Suprapubic skin (tissue), 3 donors: ENCODE measurements at regions not wholly inside any gene's neighbourhood (a gene's known extent, or its start where the extent isn't known, plus 50 kb on each side); places are given as distances from the start of the nearest gene placed in this dataset.

Experiments
- CTCF ChIP-seq, 2 donors: fragments of 200-600 bp in 1 of 2; fragments of 450-650 bp in 1 of 2; sonication (generic) in 1 of 2; IDR thresholded peaks; one replicate each; pipeline ENCODE4 v1.5.1; 2016 to 2019; ENCODE audit warnings: antibody characterized with exemption in 2 of 2, mild to moderate bottlenecking in 1 of 2, moderate library complexity in 1 of 2
- POLR2A ChIP-seq, 2 donors: fragments of 450-650 bp; IDR thresholded peaks; one replicate each; pipeline ENCODE4 v1.6.1; 2017; ENCODE audit warnings: antibody characterized with exemption in 2 of 2, mild to moderate bottlenecking in 2 of 2, moderate library complexity in 2 of 2

- TF ChIP-seq POLR2A (IDR thresholded peaks at IDR 0.05), result no peak
- TF ChIP-seq CTCF (IDR thresholded peaks at IDR 0.05), result no peak
Measured at GRCh38 chr13:80516818-80517348, 176.0 kb upstream of the SPRY2 start.
